Stimulated activated CD8-positive, alpha-beta memory T cell treated with anti-CD3 and anti-CD28 coated beads, Interleukin-7, amount 100 ng/mL, for 1 hour (primary cell): ENCODE measurements at regions not wholly inside any gene's neighbourhood (a gene's known extent, or its start where the extent isn't known, plus 50 kb on each side); places are given as distances from the start of the nearest gene placed in this dataset.

ENCODE experiments used
- DNase-seq, 2 donors: peaks; one replicate each; pipeline ENCODE4 v3.0.0-alpha.2; 2020; ENCODE audit warnings: low read depth in 2 of 2

DNA sequence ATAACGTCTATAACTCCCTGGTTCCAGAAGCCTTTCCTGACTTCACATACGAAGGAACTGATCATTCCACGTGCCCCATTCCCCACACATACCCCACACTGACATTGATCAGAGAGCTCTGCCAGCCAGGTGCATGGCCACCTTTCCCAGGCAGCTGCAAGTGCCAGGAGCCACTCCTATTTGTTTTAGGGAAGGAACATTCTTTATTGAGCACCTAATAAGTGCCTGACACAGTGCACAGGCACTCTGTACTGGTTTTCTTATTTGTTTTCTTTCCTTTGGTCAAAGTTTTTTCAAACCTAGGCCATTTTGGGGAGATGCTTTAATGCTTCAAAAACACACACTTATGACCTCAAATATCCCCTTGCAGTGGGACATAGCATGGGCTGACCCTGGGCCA lies 50.0 kb downstream of the PITPNM2 start:
- DNase-seq = no peak

DNA sequence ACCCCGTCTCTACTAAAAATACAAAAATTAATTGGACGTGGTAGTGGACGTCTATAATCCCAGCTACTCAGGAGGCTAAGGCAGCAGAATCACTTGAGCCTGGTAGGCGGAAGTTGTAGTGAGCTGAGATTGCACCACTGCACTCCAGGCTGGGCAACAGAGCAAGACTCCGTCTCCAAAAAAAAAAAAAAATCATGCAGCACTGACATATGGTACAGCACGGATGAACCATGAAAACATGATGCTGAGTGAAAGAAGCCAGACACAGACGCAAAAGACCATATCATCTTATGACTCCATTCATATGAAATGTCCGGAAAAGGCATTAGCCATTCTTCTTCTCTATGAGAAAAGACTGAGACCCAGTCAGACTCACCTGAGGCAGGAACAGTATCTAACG lies 50.4 kb downstream of the PITPNM2 start:
- DNase-seq = no peak

DNA sequence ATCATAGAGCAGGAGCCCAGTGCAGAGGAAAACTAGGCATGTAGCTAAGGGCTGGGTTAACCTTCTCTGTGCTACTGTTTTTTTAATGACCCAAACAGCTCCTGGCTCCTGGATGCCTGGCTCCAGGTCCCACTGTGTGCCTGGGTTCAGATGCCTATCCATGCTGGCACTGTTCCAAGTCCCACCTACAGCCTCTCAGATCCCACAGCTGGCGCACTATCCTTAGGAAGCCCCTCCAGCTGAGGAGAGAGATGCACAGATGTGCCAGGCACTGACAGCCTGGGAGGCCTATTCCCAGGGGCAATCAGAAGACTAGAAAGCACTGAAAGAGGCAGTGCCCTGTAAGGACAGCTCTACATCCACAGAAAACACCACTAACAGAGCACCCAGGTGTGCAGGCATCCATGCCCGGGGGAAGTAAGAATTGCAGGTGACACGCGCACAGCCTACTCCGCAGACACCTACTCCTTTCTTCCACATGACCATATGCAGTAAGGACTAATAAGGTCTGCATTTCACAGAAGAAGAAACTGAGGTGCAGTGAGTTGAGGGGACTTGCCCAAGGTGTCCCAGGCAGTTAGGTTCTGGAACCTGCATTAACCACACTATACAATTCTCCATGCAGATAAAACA lies 51.2 kb downstream of the PITPNM2 start:
- DNase-seq = no peak

DNA sequence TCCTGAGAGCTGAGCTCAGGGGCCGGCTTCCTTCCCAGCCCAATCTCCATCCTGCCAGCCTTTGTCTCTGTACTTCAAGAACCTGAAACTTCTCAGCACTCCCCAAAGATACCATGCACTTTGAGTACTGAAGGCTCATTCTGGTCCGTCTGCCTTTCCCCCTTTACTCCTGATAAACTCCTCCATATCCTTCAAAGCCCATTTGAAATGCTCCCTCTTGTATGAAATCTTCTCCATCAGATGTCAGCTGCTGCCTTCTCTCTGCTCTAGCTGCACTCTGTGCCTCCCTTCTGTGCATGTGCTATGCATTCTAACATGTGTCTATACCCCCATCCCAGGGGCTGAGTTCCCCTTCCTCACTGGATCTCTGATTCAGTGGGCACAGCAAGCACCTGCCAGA lies 52.1 kb downstream of the PITPNM2 start:
- DNase-seq = no peak

DNA sequence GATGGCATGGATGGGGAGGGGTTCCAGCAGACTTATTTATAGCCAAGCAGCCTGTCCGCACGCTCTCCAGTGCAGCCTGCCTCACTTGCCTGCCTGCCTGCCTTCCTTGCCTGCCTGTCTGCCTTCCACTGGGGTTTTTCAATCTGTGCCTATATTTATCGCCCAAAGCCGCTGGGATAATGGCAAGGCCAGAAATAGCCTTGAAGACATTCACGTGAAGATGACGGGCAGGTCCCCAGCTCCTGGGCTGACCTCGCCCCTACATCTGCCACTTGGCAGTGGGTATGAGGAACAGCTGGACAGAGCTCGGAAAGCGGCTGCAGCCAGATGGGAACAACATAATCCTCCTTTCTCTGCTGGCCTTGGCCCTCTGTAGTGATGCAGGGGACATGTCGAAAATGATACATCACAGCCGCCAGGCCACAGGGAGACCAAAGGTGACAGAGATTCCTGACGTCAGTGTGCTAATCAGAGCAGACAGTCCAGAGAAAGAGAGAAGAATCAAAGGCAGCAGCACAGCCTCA lies 53.3 kb downstream of the PITPNM2 start:
- no peak for DNase-seq

DNA sequence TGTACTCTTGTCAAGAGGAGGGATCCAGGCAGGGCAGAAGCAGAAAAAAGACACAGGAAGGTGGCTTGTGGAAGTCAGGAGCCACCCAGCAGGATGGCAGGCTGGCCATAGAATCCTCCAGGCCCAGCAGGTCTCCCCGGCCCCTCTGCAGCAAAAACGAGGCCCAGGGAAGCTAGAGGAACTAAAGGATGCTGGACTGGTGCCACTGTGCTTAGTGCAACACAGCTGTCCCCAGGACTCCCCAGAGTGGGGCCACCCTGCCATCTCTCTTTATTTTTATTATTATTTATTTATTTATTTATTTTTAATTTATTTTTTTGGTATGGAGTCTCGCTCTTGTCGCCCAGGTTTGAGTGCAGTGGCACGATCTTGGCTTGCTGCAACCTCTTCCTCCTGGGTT lies 54.1 kb downstream of the PITPNM2 start:
- no peak for DNase-seq

DNA sequence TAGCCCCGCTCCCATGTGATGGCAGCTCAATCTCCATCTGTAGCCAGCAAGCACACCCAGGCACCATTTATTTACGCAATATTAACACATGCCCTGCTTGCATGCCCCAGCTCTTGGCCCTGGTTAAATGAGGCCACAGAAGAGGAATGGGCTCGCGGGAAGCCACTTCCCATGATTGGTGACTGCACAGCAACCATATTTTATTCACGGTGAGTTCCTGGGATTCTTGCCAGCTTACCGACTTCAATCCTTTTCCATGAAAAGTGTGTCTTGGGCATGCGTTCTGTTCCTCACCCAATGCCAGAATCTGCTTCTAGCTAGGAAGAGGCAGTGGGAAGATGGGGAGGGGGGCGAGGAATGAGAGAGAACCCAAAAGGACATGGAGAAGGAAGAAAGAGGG lies 54.7 kb downstream of the PITPNM2 start:
- no peak for DNase-seq

DNA sequence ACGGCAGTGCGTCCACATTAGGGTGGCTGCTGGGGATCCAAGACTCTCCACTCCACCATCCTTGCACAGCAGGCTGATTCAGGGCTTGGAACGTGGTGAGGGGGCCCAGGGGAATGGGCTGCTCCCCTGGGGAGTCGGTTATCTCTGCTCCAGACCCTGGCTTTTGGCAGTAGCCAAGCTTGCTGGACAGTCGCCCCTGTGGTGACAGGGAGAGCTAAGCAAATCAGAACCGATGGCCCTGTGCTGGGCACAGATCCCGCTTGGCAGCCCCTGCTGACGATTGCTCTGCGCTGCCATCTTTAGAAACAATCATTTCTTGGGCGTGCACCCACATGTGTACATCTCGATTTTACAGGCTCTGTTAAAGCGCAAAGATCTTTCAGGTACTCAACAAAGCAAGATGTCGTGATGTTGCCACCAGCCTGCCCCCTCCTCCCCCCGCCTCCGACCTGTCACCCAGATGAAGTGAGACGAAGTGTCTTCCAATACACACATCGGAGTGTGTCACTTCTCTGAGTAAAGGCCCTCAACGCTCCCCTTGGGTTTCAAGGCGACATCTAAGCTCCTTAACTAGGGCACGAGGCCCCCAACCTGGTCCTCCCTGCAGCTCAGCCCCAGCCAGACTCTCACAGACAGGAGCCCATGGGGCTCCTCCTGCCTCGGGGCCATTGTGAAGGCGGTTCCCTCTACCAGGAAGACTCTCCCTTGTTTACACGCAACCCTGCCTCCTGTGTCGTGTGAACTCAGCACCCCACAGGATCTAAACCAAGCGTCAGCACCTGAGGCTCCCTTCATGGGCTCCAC lies 55.6 kb downstream of the PITPNM2 start:
- DNase-seq = no peak

DNA sequence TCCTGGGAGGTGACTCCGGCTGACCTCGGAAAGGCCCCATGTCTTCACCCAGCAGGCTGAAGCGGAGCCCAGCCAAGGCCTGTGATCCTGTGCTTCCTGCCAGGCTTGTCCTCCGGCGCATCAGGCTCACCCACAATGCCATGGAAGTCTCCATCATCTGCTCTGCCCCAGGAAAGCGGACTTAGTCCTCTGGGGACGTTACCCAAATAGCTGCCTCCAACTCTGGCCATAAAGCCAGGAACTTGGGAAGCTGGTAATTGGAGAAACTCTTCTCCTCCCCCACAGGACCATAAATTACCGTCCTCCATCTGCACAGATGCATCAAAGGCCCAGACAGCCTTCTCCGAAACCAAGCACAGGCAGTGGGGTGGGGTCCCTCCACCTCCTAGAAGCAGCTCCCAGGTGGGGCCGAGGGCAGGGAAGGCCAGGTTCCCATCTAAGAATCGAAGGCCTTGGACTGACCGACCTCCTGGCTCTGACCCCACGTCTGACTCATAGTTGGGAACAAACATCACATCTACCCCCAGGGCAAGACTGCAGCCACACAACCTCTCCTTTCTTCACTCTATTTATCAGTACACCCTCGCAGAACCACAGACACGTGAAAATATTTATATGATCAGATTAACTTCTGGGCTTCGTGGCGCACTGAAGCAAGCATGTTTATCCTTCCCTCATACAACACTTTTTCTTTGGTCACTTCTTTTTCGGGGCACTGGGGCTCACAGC lies 56.4 kb downstream of the PITPNM2 start:
- no peak for DNase-seq

DNA sequence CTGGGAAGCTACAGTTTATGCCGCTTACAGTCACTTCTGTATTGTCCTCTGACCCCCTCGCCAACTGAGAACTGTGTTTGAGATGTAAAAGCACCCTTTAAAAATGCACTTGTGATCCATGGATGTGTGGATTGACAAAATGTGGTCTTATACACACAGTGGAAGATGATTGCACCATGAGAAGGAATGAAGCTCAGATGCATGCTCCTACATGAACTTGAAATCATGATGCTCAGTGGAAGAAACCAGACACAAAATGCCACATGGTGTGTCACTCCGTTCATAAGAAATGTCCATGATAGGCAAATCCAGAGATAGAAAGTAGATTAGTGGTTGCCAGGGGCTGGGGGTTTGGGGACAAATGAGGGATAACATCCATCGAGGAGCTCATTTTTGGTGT lies 58.0 kb downstream of the PITPNM2 start:
- no peak for DNase-seq

DNA sequence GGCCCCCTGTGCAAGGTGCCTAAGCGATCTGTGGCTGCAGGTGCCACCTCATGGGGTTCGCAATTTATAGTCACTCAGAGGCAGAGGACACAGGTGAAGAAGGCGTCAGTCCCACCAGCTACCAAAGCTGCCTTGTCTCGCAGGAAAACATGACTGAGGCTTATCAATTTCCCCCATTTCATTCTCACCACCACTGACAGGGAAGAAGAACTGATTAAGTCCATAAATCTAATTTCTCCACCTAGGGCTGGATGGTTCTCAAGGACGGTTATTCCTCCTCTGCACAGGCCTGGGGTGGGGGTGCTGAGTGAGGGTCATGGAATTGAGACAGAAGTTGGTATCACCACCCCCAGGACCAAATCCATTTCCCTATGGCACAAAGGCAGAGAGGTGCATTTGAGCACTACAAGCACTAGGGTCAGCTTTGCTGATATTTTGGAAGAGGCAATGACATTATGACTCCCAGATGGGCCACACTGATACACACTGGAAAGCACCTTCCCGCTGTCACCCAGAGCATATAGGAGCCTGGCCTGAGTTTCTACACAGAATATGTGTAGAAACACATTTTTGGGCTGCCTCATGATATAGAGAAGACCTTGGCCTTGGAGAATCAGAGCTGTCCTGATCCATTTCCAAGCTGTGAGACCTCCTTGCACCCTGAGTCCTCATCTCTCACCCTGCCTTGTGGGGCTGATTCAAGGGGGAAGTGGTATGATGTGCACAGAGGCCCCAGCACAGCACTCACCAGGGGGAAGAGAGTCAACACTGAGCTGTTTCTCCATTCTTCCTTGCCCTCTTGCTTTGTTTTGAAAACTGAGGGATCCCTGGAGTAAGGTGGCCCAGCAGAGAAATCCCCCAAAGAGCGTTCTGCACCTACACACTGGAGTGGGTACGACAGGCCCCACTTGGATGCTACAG lies 59.4 kb downstream of the PITPNM2 start:
- DNase-seq = no peak

DNA sequence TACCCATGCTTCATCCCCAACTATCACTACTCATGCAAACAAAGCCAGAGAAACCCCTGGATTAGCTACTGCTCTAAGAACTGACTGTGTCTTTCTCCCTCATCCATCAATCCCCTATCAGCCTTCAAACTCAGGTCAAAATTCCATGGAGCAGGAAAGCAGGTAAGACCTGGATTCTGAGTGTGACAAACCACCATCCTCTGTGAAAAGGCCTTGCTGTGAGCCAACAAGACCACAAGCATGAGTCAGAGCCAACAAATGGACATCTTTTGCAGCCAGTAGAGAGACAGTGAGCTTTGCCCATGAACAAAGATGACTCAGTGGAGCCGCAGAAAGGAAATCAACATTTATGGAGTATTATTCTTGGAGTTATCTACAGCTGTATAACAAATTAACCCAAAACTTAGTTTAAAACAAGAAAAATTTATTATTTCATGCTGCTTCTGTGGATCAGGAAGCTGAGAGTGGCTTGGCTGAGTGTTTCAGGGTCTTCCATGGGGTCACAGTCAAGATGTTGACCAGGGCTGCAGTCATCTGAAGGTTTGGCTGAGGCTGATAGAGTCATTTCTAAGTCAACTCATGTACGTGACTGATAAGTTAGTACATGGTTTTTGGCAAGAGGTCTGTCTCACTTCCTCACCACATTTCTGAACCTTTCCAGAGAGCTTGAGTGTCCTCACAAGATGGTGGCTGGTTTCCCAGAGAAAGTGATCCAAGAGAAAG lies 61.1 kb downstream of the PITPNM2 start:
- DNase-seq = no peak

DNA sequence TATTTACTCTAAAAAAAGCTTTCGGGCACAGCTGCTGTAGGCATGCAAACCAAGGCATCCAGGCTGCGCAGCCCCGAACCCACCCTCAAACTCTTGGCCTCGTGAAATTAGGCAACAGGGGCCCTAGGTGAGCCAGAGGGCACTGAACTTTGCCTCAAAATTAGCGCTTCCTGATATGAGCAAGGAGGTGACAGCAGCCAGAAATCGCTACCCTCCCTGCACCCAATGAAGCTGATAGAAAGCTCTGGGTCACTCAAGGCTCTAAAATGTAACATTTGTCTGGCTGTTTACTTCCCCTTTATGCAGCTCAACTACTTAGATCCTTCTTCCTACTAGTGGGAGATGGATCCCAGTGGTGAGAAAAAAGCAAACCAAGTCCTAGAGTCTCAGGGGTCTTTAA lies 61.8 kb downstream of the PITPNM2 start:
- DNase-seq = no peak

DNA sequence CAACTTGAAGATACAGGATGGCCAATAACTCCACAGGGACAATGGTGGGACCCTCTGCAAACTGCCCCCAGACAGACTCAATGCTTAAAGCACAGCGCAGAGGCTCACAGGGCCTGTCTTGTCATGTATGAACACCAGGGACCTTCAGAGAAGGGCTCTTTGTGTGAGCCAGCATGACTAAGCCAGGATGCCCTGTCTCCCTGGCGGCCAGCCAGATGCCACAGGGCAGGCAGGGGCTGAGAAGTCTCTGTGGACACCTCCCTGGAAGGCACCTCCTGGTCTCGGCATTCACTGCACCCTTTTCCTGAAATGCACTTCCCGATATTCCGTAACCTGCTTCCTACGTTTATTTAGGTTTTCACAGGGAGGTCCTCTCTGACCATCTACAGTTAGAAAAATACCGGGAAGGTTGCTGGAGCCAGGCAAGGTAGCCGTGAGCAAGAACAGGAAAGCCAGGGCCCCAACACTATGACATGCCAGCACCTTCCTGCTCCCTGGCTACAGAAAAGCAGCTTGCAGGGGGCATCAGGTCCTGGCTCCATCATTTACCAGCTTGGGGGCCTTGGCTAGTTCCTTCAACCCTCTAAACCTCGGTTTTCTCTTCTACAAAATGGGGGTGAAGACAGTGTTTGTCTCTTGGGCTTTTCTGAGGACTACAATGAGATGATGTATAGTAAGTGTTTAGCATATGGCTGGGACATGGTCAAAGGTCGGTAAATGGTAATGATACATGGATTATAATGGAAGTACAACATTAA lies 65.0 kb downstream of the PITPNM2 start:
- DNase-seq = no peak

DNA sequence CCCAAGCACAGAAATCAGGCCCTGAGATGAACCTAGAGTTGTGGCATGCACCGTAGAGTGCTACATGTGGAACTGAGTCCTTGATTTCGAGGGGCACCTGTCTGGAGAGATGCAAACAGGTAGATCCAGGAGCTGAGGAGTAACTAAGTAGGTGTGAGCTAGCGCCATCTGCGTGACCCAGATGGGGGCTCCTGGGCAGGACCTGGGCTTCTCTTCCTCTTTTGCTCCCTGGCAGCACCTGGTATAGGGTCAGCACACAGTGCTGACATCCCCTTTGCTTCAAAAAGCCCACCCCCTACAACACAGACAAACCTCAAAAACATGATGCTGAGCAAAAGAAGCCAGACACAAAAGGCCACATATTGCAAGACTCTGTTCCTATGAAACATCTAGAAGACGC lies 65.8 kb downstream of the PITPNM2 start:
- DNase-seq = no peak

DNA sequence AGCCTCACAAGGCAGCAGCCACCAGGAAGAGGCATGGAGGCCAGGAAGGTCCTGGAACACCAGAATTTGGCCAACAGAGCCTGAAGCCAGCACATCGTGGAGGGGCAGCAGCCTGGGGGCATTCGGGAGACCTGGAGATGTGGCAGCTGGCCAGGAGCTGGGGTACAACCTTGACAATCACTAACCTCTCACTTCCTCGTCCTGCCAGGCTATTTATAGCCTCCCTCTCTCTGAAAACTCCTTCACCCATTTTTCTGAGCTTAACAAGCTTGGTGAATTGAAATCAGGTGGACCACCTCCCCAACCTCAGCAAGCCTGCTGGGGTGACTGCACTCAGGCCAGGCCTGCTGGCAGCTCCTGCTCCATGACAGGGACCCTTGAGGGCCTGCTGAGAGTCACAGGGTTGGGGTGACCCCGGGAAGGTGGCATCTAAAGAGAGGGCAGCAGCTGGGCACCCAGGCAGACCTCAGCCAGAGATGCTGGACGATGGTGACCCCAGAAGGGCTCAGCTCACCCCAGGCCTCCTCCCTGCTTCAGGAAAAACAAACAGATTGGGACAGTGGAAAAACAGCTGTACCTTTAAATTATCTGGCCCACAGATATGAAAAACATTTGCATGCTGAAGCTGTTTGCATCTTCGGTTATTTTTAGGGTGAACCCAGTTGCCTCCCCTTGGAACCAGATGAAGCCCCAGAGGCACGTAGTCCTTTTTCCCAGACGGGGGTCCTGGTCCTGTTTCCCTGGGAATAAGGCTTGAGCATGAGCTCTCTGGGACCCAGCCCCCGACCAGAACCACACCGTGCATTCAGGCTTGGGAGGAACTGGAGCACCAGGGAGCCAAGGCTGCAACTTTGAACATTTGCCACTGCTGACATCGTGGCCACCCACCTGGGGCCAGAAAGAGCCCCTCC lies 67.0 kb downstream of the PITPNM2 start:
- DNase-seq = no peak

DNA sequence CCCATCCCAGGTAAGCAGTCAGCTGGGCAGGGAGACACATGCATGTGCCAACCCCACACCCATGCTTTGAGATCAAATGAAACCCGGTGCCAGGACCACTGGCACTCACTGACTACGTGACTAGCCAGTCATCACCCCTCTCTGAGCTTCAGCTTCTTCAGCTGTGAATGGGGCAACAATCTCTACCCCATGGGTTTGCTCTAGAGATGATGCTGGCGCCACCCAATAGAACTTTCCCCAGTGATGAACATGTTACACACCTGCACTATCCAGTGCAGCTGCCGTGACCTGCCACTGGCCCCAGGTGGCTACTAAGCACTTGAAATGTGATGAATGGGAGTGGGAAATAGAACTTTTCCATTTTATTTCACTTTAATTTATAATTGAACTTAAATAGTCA lies 70.3 kb downstream of the PITPNM2 start:
- DNase-seq = no peak

DNA sequence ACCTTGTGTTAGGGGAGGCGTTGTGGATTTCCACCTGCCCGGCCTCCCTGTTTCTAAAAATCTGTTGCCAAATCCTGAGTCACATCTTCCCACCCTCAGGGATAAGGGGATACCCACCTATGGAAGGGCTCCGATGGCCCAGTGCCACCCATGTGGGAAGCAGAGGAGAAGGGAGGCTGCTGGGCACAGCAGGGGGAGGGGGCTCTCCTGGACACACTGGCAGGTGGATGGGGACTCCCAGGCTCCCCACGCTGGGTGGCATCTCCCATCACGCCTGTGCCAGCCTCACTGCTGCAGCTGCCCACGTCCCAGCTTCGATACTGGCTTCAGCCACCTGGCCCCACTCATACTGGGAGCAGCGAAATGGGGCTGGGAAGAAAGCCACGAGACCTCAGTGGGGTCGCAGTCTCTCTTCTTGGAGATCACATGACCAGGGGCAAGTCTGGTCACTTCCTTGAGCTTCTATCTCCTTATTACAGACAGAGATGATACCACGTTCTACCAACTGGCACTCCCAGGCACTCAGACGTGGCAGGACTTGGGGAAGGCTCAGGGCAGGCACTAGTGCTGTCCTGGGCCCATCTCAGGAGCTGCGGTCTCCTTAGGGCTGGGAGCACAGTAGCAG lies 72.2 kb downstream of the PITPNM2 start:
- DNase-seq = no peak

DNA sequence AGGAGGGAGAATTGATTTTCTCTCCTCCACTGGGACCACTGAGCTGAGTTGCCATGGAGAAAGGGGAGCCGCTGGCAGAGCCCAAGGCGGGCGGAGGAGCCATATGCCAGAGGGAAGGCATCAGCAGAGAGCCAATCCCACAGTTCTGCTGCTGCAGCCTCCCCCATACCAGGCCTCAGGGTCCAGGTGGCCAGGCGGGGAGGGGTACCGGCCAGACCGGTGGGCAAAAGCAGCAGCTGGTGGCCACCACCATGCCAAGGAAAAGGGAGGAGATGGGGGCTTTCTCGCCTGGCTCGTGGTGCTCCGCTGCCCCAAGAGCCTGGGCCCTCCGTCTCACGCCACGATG lies 72.8 kb downstream of the PITPNM2 start:
- DNase-seq = no peak
